ENCODE measurements at regions not wholly inside any gene's neighbourhood (a gene's known extent, or its start where the extent isn't known, plus 50 kb on each side); places are given as distances from the start of the nearest gene placed in this dataset.
A peak's percentile ranks its signal among the peaks of the same experiment; 100 is the strongest.
"Not testable (repeated sequence)": the region's sequence is repeated elsewhere in the genome, so short reads cannot be mapped to it uniquely, and the experiment has no call there.

GRCh38 chr2:128415779-128416061 is 97.1 kb upstream of the HS6ST1 start:
- no peak for DNase-seq

- no peak for DNase-seq
Observed at GRCh38 chr2:128416109-128416785, 97.6 kb upstream of the HS6ST1 start.

GRCh38 chr2:128416806-128417205 is 98.1 kb upstream of the HS6ST1 start:
- no peak for DNase-seq

GRCh38 chr2:128417264-128417663 is 98.6 kb upstream of the HS6ST1 start:
- DNase-seq, result not testable (repeated sequence)

- DNase-seq, result no peak
Observed at GRCh38 chr2:128420131-128420530, 101.5 kb upstream of the HS6ST1 start.

GRCh38 chr2:128420776-128421175 is 102.1 kb upstream of the HS6ST1 start:
- no peak for DNase-seq

GRCh38 chr2:128421286-128421685 is 102.6 kb upstream of the HS6ST1 start:
- DNase-seq, result no peak

GRCh38 chr2:128421861-128422311 is 103.2 kb upstream of the HS6ST1 start:
- DNase-seq, result no peak

GRCh38 chr2:128422571-128422970 is 103.9 kb upstream of the HS6ST1 start:
- DNase-seq, result no peak

- DNase-seq, result no peak
Observed at GRCh38 chr2:128423788-128424165, 105.1 kb upstream of the HS6ST1 start.

GRCh38 chr2:128424406-128425171 is 105.9 kb upstream of the HS6ST1 start:
- no peak for DNase-seq

- no peak for DNase-seq
Observed at GRCh38 chr2:128425216-128425615, 106.5 kb upstream of the HS6ST1 start.

- DNase-seq, result no peak
Observed at GRCh38 chr2:128425731-128426620, 107.3 kb upstream of the HS6ST1 start.

GRCh38 chr2:128427413-128427755 is 108.7 kb upstream of the HS6ST1 start:
- DNase-seq, result no peak

GRCh38 chr2:128428415-128428814 is 109.7 kb upstream of the HS6ST1 start:
- DNase-seq, result peak in 1 of 5 experiments; percentile 18

GRCh38 chr2:128432423-128432822 is 113.8 kb upstream of the HS6ST1 start:
- DNase-seq, result no peak

GRCh38 chr2:128433911-128434550 is 115.4 kb upstream of the HS6ST1 start:
- DNase-seq, result no peak

GRCh38 chr2:128435576-128436478 is 117.2 kb upstream of the HS6ST1 start:
- no peak for DNase-seq

GRCh38 chr2:128436479-128437203 is 118.0 kb upstream of the HS6ST1 start:
- DNase-seq, result peak in 1 of 5 experiments; percentile 40

GRCh38 chr2:128437204-128437565 is 118.5 kb upstream of the HS6ST1 start:
- DNase-seq, result peak in 1 of 5 experiments; percentile 20

- DNase-seq, result no peak
Observed at GRCh38 chr2:128438091-128438490, 119.4 kb upstream of the HS6ST1 start.

Measured in T-helper 2 cell (primary cell).